ENCODE measurements at regions not wholly inside any gene's neighbourhood (a gene's known extent, or its start where the extent isn't known, plus 50 kb on each side); places are given as distances from the start of the nearest gene placed in this dataset.

DNA sequence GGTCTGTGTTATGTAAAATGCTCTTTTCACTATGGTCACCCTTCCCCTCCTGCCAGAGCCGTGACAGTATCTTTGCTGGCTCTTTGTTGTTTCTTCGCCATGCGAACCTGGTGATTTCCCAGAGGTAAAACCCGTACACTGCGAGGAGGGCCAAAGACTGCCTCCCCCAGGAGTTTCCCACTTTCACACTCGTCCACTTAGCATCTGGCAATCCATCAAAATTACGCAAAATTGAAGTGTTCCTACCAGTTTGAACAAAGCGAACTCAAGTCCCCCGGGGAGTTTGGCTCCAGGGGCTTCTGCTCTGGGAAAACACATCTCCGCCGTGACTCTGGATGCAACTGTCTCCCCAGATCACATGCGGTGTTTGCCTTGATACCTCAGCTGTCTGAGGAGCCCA lies 239.9 kb downstream of the FAM43A start:
- TF ChIP-seq, protein P1, sequence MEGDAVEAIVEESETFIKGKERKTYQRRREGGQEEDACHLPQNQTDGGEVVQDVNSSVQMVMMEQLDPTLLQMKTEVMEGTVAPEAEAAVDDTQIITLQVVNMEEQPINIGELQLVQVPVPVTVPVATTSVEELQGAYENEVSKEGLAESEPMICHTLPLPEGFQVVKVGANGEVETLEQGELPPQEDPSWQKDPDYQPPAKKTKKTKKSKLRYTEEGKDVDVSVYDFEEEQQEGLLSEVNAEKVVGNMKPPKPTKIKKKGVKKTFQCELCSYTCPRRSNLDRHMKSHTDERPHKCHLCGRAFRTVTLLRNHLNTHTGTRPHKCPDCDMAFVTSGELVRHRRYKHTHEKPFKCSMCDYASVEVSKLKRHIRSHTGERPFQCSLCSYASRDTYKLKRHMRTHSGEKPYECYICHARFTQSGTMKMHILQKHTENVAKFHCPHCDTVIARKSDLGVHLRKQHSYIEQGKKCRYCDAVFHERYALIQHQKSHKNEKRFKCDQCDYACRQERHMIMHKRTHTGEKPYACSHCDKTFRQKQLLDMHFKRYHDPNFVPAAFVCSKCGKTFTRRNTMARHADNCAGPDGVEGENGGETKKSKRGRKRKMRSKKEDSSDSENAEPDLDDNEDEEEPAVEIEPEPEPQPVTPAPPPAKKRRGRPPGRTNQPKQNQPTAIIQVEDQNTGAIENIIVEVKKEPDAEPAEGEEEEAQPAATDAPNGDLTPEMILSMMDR (IDR thresholded peaks at IDR 0.05; ENCODE audit: control insufficient read depth, extremely low read depth, insufficient read depth): no peak
- H3K4me3 ChIP-seq (ENCODE audit: low read depth, low read length): no peak overlapping the region
- no peak for DNase-seq (ENCODE audit: low read depth)

- TF ChIP-seq, protein P1 (IDR thresholded peaks at IDR 0.05; ENCODE audit: control insufficient read depth, extremely low read depth, insufficient read depth): no peak
- no peak overlapping the region for H3K4me3 ChIP-seq (ENCODE audit: low read depth, low read length)
- DNase-seq (ENCODE audit: low read depth): no peak
Measured at GRCh38 chr3:194928227-194928626, 242.5 kb downstream of the FAM43A start.

- TF ChIP-seq, protein P1 (IDR thresholded peaks at IDR 0.05; ENCODE audit: control insufficient read depth, extremely low read depth, insufficient read depth): no peak
- DNase-seq (ENCODE audit: low read depth): no peak
- H3K4me3 ChIP-seq (ENCODE audit: low read depth, low read length): no peak overlapping the region
Measured at GRCh38 chr3:194928831-194929577, 243.3 kb downstream of the FAM43A start.

GRCh38 chr3:194929578-194929960 lies 243.9 kb downstream of the FAM43A start:
- no peak for DNase-seq (ENCODE audit: low read depth)
- no peak overlapping the region for H3K4me3 ChIP-seq (ENCODE audit: low read depth, low read length)
- TF ChIP-seq, protein P1 (IDR thresholded peaks at IDR 0.05; ENCODE audit: control insufficient read depth, extremely low read depth, insufficient read depth): no peak

- H3K4me3 ChIP-seq (ENCODE audit: low read depth, low read length): no peak overlapping the region
- DNase-seq (ENCODE audit: low read depth): no peak
- TF ChIP-seq, protein P1 (IDR thresholded peaks at IDR 0.05; ENCODE audit: control insufficient read depth, extremely low read depth, insufficient read depth): no peak
Measured at GRCh38 chr3:194930377-194931204, 244.9 kb downstream of the FAM43A start.

DNA sequence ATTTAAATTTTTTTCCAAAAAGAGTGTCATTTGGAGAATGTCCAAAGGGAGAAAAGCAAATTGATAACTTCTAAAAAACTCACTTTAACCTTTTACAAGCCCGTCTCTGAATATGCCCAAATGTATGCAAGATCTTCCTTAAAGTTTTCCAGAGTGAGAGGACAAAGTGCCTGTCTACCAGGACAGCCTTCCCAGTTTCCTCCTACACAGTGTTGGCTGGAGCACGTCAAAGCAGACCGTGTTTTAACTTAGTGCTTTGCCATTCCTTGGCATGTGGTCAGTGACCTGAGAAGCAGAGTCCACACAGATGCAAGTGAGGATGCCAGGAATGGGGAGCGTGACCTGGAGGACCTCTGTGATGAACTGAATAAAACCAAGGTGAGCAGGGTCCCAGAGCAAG lies 245.7 kb downstream of the FAM43A start:
- H3K4me3 ChIP-seq (ENCODE audit: low read depth, low read length): no peak overlapping the region
- no peak for DNase-seq (ENCODE audit: low read depth)
- TF ChIP-seq, protein P1 (IDR thresholded peaks at IDR 0.05; ENCODE audit: control insufficient read depth, extremely low read depth, insufficient read depth): no peak

Data from LNCaP clone FGC (cell line).